PC-3 (cell line): ENCODE measurements at regions not wholly inside any gene's neighbourhood (a gene's known extent, or its start where the extent isn't known, plus 50 kb on each side); places are given as distances from the start of the nearest gene placed in this dataset.

ENCODE experiments used
- ATAC-seq: fragments of 200-7000 bp; cut with Tn5 transposase; 2 replicates; pipeline ENCODE4 v1.9.1; 2020; ENCODE audit warnings: mild to moderate bottlenecking, moderate library complexity
- BruUV-seq: library from RNA; stranded (reverse); fragments of 400-500 nt; replicated peaks from 2 replicates; lab custom pipeline; 2021; lab: Mats Ljungman, UMichigan
- CTCF ChIA-PET: fragments of 300-600 bp; sonication (Branson Sonifier 250); formaldehyde crosslinking; loops from one replicate; lab custom pipeline; 2022; ENCODE audit warnings: antibody characterized with exemption; lab: Charles Lee
- POLR2A ChIA-PET: fragments of 300-600 bp; sonication (Branson Sonifier 250); formaldehyde crosslinking; loops from one replicate; lab custom pipeline; 2022; ENCODE audit warnings: antibody characterized with exemption; ENCODE audit not compliant: unreplicated experiment; lab: Charles Lee
- DNase-seq: peaks from one replicate; pipeline ENCODE4 v3.0.0-alpha.2; 2015
- H2AFZ ChIP-seq: fragments of 300-600 bp; sonication (generic); 2 replicates; pipeline ENCODE4 v1.6.0; 2016; ENCODE audit warnings: antibody characterized with exemption, low read length
- H3F3A ChIP-seq: fragments of 300-600 bp; sonication (generic); one replicate; pipeline ENCODE4 v1.6.0; 2017; ENCODE audit warnings: antibody characterized with exemption, low read length, control low read depth, mild to moderate bottlenecking; ENCODE audit not compliant: unreplicated experiment
- H3K27ac ChIP-seq: fragments of 300-600 bp; sonication (generic); 2 replicates; pipeline ENCODE4 v1.5.1; 2016; ENCODE audit warnings: mild to moderate bottlenecking, low read length
- H3K27me3 ChIP-seq: fragments of 300-600 bp; sonication (generic); 2 replicates; pipeline ENCODE4 v1.6.1; 2016; ENCODE audit warnings: low read length, mixed read lengths
- H3K36me3 ChIP-seq: fragments of 300-600 bp; sonication (generic); 2 replicates; pipeline ENCODE4 v1.6.1; 2016; ENCODE audit warnings: low read depth, mixed run types, low read length, mixed read lengths
- H3K4me1 ChIP-seq: fragments of 300-600 bp; sonication (generic); 2 replicates; pipeline ENCODE4 v1.5.1; 2016; ENCODE audit warnings: low read length; ENCODE audit not compliant: insufficient read depth
- H3K4me2 ChIP-seq: fragments of 300-600 bp; sonication (generic); 2 replicates; pipeline ENCODE4 v1.6.0; 2016; ENCODE audit warnings: low read length
- H3K4me3 ChIP-seq: fragments of 300-600 bp; sonication (generic); 2 replicates; pipeline ENCODE4 v1.5.1; 2016; ENCODE audit warnings: mild to moderate bottlenecking, low read length, mixed read lengths
- H3K79me2 ChIP-seq: fragments of 300-600 bp; sonication (generic); 2 replicates; pipeline ENCODE4 v1.6.1; 2017; ENCODE audit warnings: low read length, mixed read lengths
- H3K9ac ChIP-seq: fragments of 300-600 bp; sonication (generic); 2 replicates; pipeline ENCODE4 v1.6.0; 2016; ENCODE audit warnings: mild to moderate bottlenecking, low read length
- H3K9me2 ChIP-seq: fragments of 300-600 bp; sonication (generic); replicated peaks from 2 replicates; pipeline ENCODE4 v1.6.1; 2016; ENCODE audit warnings: mixed run types, low read length, mixed read lengths
- H3K9me3 ChIP-seq: fragments of 300-600 bp; sonication (generic); 2 replicates; pipeline ENCODE4 v1.6.1; 2016; ENCODE audit warnings: low read length, mixed read lengths
- H4K20me1 ChIP-seq: fragments of 300-600 bp; sonication (generic); 2 replicates; pipeline ENCODE4 v1.6.1; 2016; ENCODE audit warnings: low read length, mixed read lengths
- EZH2 ChIP-seq: fragments of 300-600 bp; sonication (generic); IDR thresholded peaks from one replicate; pipeline ENCODE4 v1.6.1; 2017; ENCODE audit warnings: antibody characterized with exemption, mild to moderate bottlenecking, low read length; ENCODE audit not compliant: unreplicated experiment
- EZH2phosphoT487 ChIP-seq: fragments of 300-600 bp; sonication (generic); IDR thresholded peaks from 2 replicates; pipeline ENCODE4 v1.6.1; 2018; ENCODE audit warnings: mild to moderate bottlenecking, antibody characterized with exemption, low read length, borderline replicate concordance
- intact Hi-C: fragments of 100-400 bp; cut with micrococcal nuclease; formaldehyde crosslinking; loops from 2 replicates; pipeline ENCODE4 v1.9.0; 2023
- TF ChIP-seq, protein P1 (sequence below): fragments of 300-600 bp; sonication (generic); conservative IDR thresholded peaks from 2 replicates; pipeline ENCODE4 v1.5.1; 2017; ENCODE audit warnings: antibody characterized with exemption, low read depth, mild to moderate bottlenecking, low read length

DNA sequence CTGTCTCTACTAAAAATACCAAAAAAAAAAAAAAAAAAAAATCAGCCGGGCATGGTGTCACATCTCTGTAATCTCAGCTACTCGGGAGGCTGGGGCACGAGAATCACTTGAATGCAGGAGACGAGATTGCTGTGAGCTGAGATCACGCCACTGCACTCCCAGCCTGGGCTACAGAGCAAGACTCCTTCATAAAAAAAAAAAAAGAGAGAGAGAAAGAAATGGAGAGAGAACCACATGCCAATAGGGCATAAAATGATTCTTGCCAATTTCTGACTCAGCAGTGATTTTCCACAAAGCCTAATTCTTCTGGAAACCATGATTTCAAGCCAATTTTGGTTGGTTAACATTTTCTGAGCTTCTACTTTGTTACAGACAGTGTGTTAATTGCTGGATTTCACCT is 250.4 kb upstream of the SEL1L start:
- Histone ChIP-seq H3K36me3 (no peaks in the 10 kb centered on the region), H4K20me1 (no peaks in the 10 kb centered on the region), H3K4me2 (no peak overlapping the region), H3K79me2 (no peaks in the 10 kb centered on the region), H3K9me3 (no peaks in the 10 kb centered on the region; the same call in 1 of the 2 replicates), H3K4me1 (no peaks in the 10 kb centered on the region), H3K27ac (no peak overlapping the region), H3F3A (no peaks in the 10 kb centered on the region), H3K4me3 (no peak overlapping the region), H3K9me2 (no peaks in the 10 kb centered on the region), H3K27me3 (no peaks in the 10 kb centered on the region), H3K9ac (no peak overlapping the region), H2AFZ (no peak overlapping the region)
- POLR2A ChIA-PET, result no interaction called here
- DNase-seq (no peak), ATAC-seq (no peak)
- TF ChIP-seq, protein P1, sequence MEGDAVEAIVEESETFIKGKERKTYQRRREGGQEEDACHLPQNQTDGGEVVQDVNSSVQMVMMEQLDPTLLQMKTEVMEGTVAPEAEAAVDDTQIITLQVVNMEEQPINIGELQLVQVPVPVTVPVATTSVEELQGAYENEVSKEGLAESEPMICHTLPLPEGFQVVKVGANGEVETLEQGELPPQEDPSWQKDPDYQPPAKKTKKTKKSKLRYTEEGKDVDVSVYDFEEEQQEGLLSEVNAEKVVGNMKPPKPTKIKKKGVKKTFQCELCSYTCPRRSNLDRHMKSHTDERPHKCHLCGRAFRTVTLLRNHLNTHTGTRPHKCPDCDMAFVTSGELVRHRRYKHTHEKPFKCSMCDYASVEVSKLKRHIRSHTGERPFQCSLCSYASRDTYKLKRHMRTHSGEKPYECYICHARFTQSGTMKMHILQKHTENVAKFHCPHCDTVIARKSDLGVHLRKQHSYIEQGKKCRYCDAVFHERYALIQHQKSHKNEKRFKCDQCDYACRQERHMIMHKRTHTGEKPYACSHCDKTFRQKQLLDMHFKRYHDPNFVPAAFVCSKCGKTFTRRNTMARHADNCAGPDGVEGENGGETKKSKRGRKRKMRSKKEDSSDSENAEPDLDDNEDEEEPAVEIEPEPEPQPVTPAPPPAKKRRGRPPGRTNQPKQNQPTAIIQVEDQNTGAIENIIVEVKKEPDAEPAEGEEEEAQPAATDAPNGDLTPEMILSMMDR, result no peak
- TF ChIP-seq EZH2phosphoT487, result no peak
- TF ChIP-seq EZH2, result no peak
- BruUV-seq, result no TSS peak
- CTCF ChIA-PET, result no interaction called here
- intact Hi-C loops, result no loop called here

DNA sequence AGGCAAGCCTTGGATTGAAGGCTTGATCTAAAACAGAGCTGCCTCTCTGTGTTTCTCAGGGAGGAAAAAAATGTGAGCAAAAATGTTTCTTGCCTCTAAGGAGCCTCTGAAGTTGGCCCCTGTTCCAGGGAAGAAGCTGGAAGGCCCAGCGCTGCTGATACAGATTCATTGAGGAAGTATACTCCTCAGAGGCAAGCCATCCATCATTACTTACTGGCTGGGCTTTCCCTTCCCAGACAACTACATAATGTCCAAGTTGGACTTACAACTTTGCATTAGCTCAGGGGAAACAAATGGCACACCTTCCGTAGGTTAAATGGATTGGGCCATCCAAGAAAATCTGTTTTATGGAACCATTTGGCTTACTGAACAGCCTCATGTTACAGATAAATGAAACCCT is 263.7 kb upstream of the SEL1L start:
- no peak overlapping the region for H3K4me3 ChIP-seq
- intact Hi-C loops, result no loop called here
- H3K9me3 ChIP-seq, result 0 out of 2 replicates have a peak, but pooled peaks cover 14% of the 10 kb centered on the region
- no peak overlapping the region for H2AFZ ChIP-seq
- H3K27me3 ChIP-seq, result no peaks in the 10 kb centered on the region
- no TSS peak for BruUV-seq
- no peaks in the 10 kb centered on the region for H3K4me1 ChIP-seq
- DNase-seq, result no peak
- H3K9me2 ChIP-seq, result no peaks in the 10 kb centered on the region
- no peak overlapping the region for H3K27ac ChIP-seq
- no peaks in the 10 kb centered on the region for H3F3A ChIP-seq
- TF ChIP-seq EZH2phosphoT487, result no peak
- TF ChIP-seq EZH2, result no peak
- TF ChIP-seq, protein P1, result no peak
- H3K79me2 ChIP-seq, result no peaks in the 10 kb centered on the region
- no peaks in the 10 kb centered on the region for H4K20me1 ChIP-seq
- ChIA-PET CTCF (no interaction called here), POLR2A (no interaction called here)
- no peak for ATAC-seq
- H3K4me2 ChIP-seq, result no peak overlapping the region
- no peaks in the 10 kb centered on the region for H3K36me3 ChIP-seq
- H3K9ac ChIP-seq, result no peak overlapping the region

DNA sequence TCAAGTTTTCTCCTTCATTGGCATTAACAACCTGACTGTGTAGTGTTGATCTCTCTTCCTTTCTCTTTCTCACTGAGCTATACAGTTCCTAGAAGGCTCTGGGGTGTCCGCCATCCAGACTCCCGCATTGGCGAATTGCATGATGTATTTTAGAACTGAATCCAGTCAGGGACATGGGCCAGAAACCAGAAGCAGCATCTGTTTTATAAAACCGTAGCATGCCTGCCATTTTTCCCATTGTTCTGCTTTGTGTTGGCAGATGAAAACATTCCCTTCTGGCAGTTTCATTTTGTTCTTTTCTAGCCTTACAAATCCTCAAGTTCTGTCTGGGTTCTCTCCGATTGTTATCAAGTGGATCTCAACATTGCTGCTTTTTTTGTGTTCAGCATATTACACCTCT is 268.3 kb upstream of the SEL1L start:
- no TSS peak for BruUV-seq
- TF ChIP-seq EZH2 (no peak), EZH2phosphoT487 (no peak)
- TF ChIP-seq, protein P1, result no peak
- no peak overlapping the region for H3K27ac ChIP-seq
- ChIA-PET CTCF (no interaction called here), POLR2A (no interaction called here)
- no peaks in the 10 kb centered on the region for H3F3A ChIP-seq
- H3K9me3 ChIP-seq, result peaks cover 8% of the 10 kb centered on the region
- no peaks in the 10 kb centered on the region for H4K20me1 ChIP-seq
- intact Hi-C loops, result no loop called here
- no peaks in the 10 kb centered on the region for H3K36me3 ChIP-seq
- H3K4me2 ChIP-seq, result no peak overlapping the region
- no peaks in the 10 kb centered on the region for H3K4me1 ChIP-seq
- no peak for DNase-seq
- no peaks in the 10 kb centered on the region for H3K79me2 ChIP-seq
- no peak overlapping the region for H3K9ac ChIP-seq
- H3K27me3 ChIP-seq, result no peaks in the 10 kb centered on the region
- ATAC-seq, result no peak
- no peaks in the 10 kb centered on the region for H3K9me2 ChIP-seq
- H2AFZ ChIP-seq, result no peak overlapping the region
- H3K4me3 ChIP-seq, result no peak overlapping the region
